OCI-LY7 (cell line): ENCODE measurements at regions not wholly inside any gene's neighbourhood (a gene's known extent, or its start where the extent isn't known, plus 50 kb on each side); places are given as distances from the start of the nearest gene placed in this dataset.

Source experiments
- CTCF ChIP-seq: fragments of 200-600 bp; sonication (generic); conservative IDR thresholded peaks from 2 replicates; pipeline ENCODE4 v1.5.1; 2014; ENCODE audit warnings: mild to moderate bottlenecking, antibody characterized with exemption, low read length, moderate library complexity, mixed read lengths
- EZH2phosphoT487 ChIP-seq: fragments of 200-600 bp; sonication (generic); IDR thresholded peaks from 2 replicates; pipeline ENCODE4 v1.6.1; 2018; ENCODE audit warnings: low read depth, borderline replicate concordance, mild to moderate bottlenecking, mixed run types, antibody characterized with exemption, low read length, moderate library complexity, mixed read lengths

- no peak for TF ChIP-seq CTCF
- no peak for TF ChIP-seq EZH2phosphoT487
Observed at GRCh38 chr1:197841883-197842553, 60.4 kb upstream of the C1orf53 start.
